ENCODE measurements at regions not wholly inside any gene's neighbourhood (a gene's known extent, or its start where the extent isn't known, plus 50 kb on each side); places are given as distances from the start of the nearest gene placed in this dataset.

DNA sequence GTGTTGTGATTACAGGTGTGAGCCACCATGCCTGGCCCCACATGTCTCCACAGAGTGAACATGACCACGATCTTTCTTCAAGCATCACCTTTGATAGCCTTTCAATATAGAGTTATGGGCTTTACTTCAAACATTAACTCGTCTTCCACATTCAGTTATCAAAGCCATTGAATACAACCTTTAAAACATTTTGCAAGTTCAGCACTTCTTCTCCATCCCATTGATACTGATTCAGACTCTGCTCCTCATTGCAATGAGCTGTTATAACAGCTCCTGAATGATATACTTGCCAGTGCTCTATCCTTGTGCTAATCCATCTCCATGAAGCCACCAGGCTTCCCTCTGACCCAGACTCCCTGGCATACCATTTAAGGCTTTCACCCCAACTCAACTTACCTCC lies 223.5 kb upstream of the EEA1 start:
- Histone ChIP-seq H3K27ac (ENCODE audit: low read depth, low read length) (no peak overlapping the region), H3K36me3 (ENCODE audit: insufficient read depth, low read length) (no peaks in the 10 kb centered on the region), H3K4me3 (ENCODE audit: low read length) (no peak overlapping the region), H3K27me3 (ENCODE audit: insufficient read depth, low read length) (no peaks in the 10 kb centered on the region), H3K4me1 (ENCODE audit: insufficient read depth, low read length) (no peaks in the 10 kb centered on the region), H3K9me3 (ENCODE audit: insufficient read depth, low read depth, low read length) (no peaks in the 10 kb centered on the region), H3K9ac (ENCODE audit: low read depth, low read length) (no peak overlapping the region)
- 87% methylated on average over 2 of the region's 2 CpGs for WGBS

GRCh38 chr12:93153321-93153720 lies 224.2 kb upstream of the EEA1 start:
- 91% methylated on average over 3 of the region's 3 CpGs for WGBS
- peaks cover 3% of the 10 kb centered on the region; the same call in 1 of the 2 replicates for H3K9me3 ChIP-seq (ENCODE audit: insufficient read depth, low read depth, low read length)
- H3K27me3 ChIP-seq (ENCODE audit: insufficient read depth, low read length): no peaks in the 10 kb centered on the region
- H3K4me3 ChIP-seq (ENCODE audit: low read length): no peak overlapping the region
- no peak overlapping the region for H3K9ac ChIP-seq (ENCODE audit: low read depth, low read length)
- no peaks in the 10 kb centered on the region for H3K4me1 ChIP-seq (ENCODE audit: insufficient read depth, low read length)
- H3K36me3 ChIP-seq (ENCODE audit: insufficient read depth, low read length): no peaks in the 10 kb centered on the region
- H3K27ac ChIP-seq (ENCODE audit: low read depth, low read length): no peak overlapping the region

GRCh38 chr12:93154096-93154728 lies 223.5 kb upstream of the NUDT4 start:
- H3K4me3 ChIP-seq (ENCODE audit: low read length): no peak overlapping the region
- H3K36me3 ChIP-seq (ENCODE audit: insufficient read depth, low read length): no peaks in the 10 kb centered on the region
- H3K27me3 ChIP-seq (ENCODE audit: insufficient read depth, low read length): no peaks in the 10 kb centered on the region
- no peaks in the 10 kb centered on the region for H3K4me1 ChIP-seq (ENCODE audit: insufficient read depth, low read length)
- WGBS: 85% methylated on average over 4 of the region's 5 CpGs
- peaks cover 9% of the 10 kb centered on the region; the same call in 1 of the 2 replicates for H3K9me3 ChIP-seq (ENCODE audit: insufficient read depth, low read depth, low read length)
- H3K9ac ChIP-seq (ENCODE audit: low read depth, low read length): no peak overlapping the region
- H3K27ac ChIP-seq (ENCODE audit: low read depth, low read length): no peak overlapping the region

DNA sequence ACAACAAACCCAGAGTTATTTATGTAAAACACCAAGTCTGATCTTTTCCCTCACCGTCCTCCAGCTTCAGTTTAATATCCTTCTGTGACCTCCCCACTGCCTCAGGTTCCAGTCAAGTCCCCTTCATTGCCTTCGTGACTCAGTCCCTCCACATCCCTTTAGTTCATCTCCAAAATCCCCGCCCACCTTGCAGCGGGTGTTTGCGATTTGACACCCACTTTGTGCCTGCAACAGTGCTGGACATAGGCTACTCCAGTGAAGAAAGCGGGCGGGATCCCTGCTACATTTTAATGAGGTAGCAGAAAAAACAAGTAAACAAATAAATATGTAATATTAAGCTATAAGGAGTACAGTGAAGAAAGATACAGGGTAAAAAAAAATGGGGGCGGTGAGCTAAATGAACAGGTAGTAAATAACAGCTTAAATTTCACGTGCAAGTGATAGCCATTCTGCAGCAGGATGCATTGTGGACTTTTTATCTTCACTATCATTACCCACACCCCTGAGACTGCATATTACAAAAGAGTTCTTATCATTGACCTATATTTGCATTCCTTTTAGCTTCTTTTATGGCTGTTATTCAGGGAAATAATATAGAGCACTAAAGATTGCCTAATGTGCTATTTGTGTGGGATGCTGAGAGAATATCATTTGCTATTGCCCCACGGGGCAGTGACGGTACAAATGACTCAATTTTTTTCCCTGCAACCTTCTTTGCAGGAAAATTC lies 222.8 kb upstream of the NUDT4 start:
- Histone ChIP-seq H3K4me1 (ENCODE audit: insufficient read depth, low read length) (no peaks in the 10 kb centered on the region), H3K9me3 (ENCODE audit: insufficient read depth, low read depth, low read length) (peaks cover 9% of the 10 kb centered on the region; the same call in 1 of the 2 replicates), H3K36me3 (ENCODE audit: insufficient read depth, low read length) (no peaks in the 10 kb centered on the region), H3K27ac (ENCODE audit: low read depth, low read length) (no peak overlapping the region), H3K9ac (ENCODE audit: low read depth, low read length) (no peak overlapping the region), H3K27me3 (ENCODE audit: insufficient read depth, low read length) (no peaks in the 10 kb centered on the region), H3K4me3 (ENCODE audit: low read length) (no peak overlapping the region)
- WGBS: 92% methylated on average over 10 of the region's 11 CpGs

- H3K27ac ChIP-seq (ENCODE audit: low read depth, low read length): no peak overlapping the region
- peaks cover 9% of the 10 kb centered on the region; the same call in 1 of the 2 replicates for H3K9me3 ChIP-seq (ENCODE audit: insufficient read depth, low read depth, low read length)
- no peak overlapping the region for H3K9ac ChIP-seq (ENCODE audit: low read depth, low read length)
- no peaks in the 10 kb centered on the region for H3K27me3 ChIP-seq (ENCODE audit: insufficient read depth, low read length)
- no peaks in the 10 kb centered on the region for H3K36me3 ChIP-seq (ENCODE audit: insufficient read depth, low read length)
- no peak overlapping the region for H3K4me3 ChIP-seq (ENCODE audit: low read length)
- WGBS: 87% methylated on average over 7 of the region's 7 CpGs
- H3K4me1 ChIP-seq (ENCODE audit: insufficient read depth, low read length): no peaks in the 10 kb centered on the region
These were observed 221.5 kb upstream of the NUDT4 start for GRCh38 chr12:93156086-93156716.

DNA sequence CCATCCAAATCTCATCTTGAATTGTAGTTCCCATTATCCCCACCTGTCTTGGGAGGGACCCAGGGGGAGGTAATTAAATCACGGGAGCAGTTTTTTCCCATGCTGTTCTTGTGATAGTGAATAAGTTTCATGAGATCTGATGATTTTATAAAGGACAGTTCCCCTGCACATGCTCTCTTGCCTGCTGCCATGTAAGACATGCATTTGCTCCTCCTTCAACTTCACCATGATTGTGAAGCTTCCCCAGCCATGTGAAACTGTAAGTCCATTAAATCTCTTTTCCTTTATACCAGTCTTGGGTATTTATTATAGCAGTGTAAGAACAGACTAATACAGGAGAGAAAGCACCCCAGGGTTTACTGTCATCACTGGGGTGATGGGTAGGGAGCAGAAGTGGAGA lies 220.4 kb upstream of the NUDT4 start:
- Histone ChIP-seq H3K36me3 (ENCODE audit: insufficient read depth, low read length) (no peaks in the 10 kb centered on the region), H3K27ac (ENCODE audit: low read depth, low read length) (no peak overlapping the region), H3K27me3 (ENCODE audit: insufficient read depth, low read length) (no peaks in the 10 kb centered on the region), H3K9me3 (ENCODE audit: insufficient read depth, low read depth, low read length) (peaks cover 9% of the 10 kb centered on the region; the same call in 1 of the 2 replicates), H3K4me3 (ENCODE audit: low read length) (no peak overlapping the region), H3K9ac (ENCODE audit: low read depth, low read length) (no peak overlapping the region), H3K4me1 (ENCODE audit: insufficient read depth, low read length) (no peaks in the 10 kb centered on the region)
- 100% methylated on average over 1 of the region's 1 CpG for WGBS

DNA sequence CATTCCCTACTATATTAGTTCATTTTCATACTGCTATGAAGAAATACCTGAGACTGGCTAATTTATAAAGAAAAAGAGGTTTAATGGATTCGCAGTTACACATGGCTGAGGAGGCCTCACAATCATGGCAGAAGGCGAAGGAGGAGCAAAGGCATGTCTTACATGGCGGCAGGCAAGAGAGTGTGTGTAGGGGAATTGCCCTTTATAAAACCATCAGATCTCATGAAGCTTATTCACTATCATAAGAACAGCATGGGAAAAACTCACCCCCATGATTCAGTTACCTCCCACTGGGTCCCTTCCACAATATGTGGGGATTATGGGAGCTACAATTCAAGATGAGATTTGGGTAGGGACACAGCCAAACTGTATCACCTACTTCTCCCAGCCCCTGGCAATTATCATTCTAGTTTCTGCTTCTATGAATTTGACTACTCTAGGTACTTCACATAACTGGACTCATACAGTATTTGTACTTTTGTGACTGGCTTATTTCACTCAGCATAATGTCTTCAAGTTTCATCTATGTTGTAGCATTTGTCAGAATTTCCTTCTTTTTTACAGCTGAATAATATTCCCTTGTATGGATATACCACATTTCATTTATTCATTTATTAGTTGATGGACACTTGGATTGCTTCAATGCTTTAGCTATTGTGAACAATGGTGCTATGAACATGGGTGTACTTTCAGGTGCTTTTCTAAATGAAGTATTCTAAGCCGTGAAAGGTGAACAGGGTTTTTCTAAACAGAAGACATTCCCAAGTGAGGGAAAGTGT lies 219.5 kb upstream of the NUDT4 start:
- no peak overlapping the region for H3K27ac ChIP-seq (ENCODE audit: low read depth, low read length)
- H3K4me3 ChIP-seq (ENCODE audit: low read length): no peak overlapping the region
- H3K9me3 ChIP-seq (ENCODE audit: insufficient read depth, low read depth, low read length): peaks cover 9% of the 10 kb centered on the region; the same call in 1 of the 2 replicates
- 98% methylated on average over 3 of the region's 4 CpGs for WGBS
- no peaks in the 10 kb centered on the region for H3K4me1 ChIP-seq (ENCODE audit: insufficient read depth, low read length)
- H3K36me3 ChIP-seq (ENCODE audit: insufficient read depth, low read length): no peaks in the 10 kb centered on the region
- no peak overlapping the region for H3K9ac ChIP-seq (ENCODE audit: low read depth, low read length)
- H3K27me3 ChIP-seq (ENCODE audit: insufficient read depth, low read length): no peaks in the 10 kb centered on the region

DNA sequence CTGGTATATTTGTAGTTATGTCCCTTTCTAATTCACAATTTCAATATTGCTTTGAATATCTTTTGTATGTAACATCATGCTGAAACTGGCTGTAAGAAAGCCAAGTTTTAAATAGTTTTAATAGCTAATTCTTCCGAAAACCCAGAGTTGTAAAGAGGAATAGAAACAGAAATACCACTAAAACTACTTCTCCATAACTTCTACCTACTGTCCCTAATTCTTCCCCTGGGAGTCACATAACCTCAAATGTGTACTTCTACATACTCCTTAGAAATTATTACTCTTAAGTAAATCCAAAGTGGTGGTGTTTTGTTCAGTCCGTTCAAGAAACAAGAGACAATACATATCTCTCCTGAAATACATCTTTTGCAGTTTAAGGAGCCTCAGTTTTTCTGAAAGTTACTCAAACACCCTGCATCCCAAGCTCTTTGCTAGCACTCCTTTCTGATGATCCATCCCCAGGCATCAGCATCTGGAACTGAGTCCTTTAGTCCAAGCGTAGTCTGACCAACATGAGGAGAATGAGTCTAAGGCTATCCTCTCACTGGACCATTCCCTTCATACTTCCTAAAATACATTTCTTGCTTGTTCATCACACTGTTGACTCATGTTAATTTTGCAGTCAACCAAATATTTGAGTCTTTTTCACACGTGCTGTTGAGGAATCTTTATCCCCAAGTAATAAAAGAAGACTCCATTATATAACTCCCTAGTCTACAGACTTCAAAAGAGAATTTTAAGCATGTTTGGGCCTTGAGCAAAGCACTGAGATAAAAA lies 214.3 kb upstream of the NUDT4 start:
- Histone ChIP-seq H3K9ac (ENCODE audit: low read depth, low read length) (no peak overlapping the region), H3K36me3 (ENCODE audit: insufficient read depth, low read length) (no peaks in the 10 kb centered on the region), H3K4me1 (ENCODE audit: insufficient read depth, low read length) (peaks cover 9% of the 10 kb centered on the region; the same call in 1 of the 2 replicates), H3K4me3 (ENCODE audit: low read length) (no peak overlapping the region), H3K27ac (ENCODE audit: low read depth, low read length) (no peak overlapping the region), H3K9me3 (ENCODE audit: insufficient read depth, low read depth, low read length) (peaks cover 5% of the 10 kb centered on the region; the same call in 1 of the 2 replicates), H3K27me3 (ENCODE audit: insufficient read depth, low read length) (peaks cover 20% of the 10 kb centered on the region)
- 81% methylated on average over 4 of the region's 4 CpGs for WGBS

DNA sequence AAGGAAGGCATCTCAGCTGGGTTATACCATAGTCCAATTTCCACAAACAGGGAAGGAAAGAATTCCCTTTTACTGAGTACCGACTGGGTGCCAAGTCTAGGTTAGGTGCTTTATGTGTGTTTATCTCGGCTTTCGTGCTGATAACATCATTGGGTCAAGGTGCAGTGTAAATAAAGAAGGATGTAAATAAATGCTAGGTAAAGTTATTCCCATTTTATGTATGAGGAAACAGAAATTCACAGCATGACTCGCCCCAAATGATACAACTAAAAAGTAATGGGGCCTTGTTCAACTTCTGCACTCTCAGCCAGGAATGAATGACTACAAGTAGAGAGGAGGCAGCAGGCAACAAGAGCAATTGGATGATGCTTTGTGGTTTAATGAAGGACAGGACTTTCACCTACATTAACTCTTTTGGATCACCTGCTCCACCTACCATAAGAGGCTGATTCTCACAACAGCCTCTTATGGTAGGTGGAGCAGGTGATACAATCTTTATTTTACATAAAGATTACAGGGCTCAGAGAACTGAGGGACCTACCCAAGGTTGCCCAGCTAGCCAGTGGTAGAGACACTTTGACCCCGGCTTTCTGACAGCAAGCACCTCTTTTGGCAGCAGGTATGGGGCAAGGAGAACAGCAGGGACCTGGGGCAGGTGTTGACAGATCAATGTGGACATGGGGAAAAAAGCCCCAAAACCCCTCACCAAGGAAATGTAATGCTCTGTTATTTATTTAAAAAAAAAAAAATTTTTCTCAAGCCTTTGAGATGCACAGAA lies 213.4 kb upstream of the NUDT4 start:
- Histone ChIP-seq H3K4me1 (ENCODE audit: insufficient read depth, low read length) (peaks cover 9% of the 10 kb centered on the region; the same call in 1 of the 2 replicates), H3K27me3 (ENCODE audit: insufficient read depth, low read length) (peaks cover 20% of the 10 kb centered on the region), H3K9me3 (ENCODE audit: insufficient read depth, low read depth, low read length) (no peaks in the 10 kb centered on the region), H3K4me3 (ENCODE audit: low read length) (no peak overlapping the region), H3K9ac (ENCODE audit: low read depth, low read length) (no peak overlapping the region), H3K36me3 (ENCODE audit: insufficient read depth, low read length) (no peaks in the 10 kb centered on the region), H3K27ac (ENCODE audit: low read depth, low read length) (no peak overlapping the region)
- whole genome bisulfite sequencing: 95% methylated on average over 5 of the region's 5 CpGs

DNA sequence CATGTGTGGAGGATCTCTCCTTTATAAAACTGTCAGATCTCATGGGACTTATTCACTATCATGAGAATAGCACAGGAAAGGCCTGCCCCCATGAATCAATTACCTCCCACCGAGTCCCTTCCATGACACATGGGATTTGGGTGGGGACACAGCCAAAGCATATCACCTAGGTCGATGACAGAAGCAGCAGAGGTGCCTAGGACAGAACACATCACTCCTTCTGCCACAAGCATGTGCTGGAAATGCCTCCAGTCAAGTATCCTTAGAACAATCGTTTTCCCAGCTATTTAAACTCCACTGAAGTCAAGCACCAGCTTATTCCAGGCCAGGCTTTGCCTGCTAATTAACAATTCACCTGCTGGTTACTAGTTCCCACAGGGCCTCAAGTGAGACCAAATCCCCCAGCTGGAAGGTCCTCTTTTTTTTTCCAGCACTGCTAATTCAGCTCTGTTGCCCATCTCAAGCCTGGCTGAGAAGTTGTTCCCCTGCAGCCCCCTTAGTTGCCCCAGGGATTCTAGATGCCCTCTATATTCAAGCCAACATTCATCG lies 212.3 kb upstream of the NUDT4 start:
- Histone ChIP-seq H3K9me3 (ENCODE audit: insufficient read depth, low read depth, low read length) (no peaks in the 10 kb centered on the region), H3K36me3 (ENCODE audit: insufficient read depth, low read length) (no peaks in the 10 kb centered on the region), H3K27me3 (ENCODE audit: insufficient read depth, low read length) (peaks cover 20% of the 10 kb centered on the region), H3K9ac (ENCODE audit: low read depth, low read length) (no peak overlapping the region), H3K4me3 (ENCODE audit: low read length) (no peak overlapping the region), H3K27ac (ENCODE audit: low read depth, low read length) (no peak overlapping the region), H3K4me1 (ENCODE audit: insufficient read depth, low read length) (peaks cover 9% of the 10 kb centered on the region; the same call in 1 of the 2 replicates)
- 75% methylated on average over 4 of the region's 4 CpGs for WGBS

Data from HUES64 (cell line).